ENCODE measurements at regions not wholly inside any gene's neighbourhood (a gene's known extent, or its start where the extent isn't known, plus 50 kb on each side); places are given as distances from the start of the nearest gene placed in this dataset.
"Not testable (repeated sequence)": the region's sequence is repeated elsewhere in the genome, so short reads cannot be mapped to it uniquely, and the experiment has no call there.

DNA sequence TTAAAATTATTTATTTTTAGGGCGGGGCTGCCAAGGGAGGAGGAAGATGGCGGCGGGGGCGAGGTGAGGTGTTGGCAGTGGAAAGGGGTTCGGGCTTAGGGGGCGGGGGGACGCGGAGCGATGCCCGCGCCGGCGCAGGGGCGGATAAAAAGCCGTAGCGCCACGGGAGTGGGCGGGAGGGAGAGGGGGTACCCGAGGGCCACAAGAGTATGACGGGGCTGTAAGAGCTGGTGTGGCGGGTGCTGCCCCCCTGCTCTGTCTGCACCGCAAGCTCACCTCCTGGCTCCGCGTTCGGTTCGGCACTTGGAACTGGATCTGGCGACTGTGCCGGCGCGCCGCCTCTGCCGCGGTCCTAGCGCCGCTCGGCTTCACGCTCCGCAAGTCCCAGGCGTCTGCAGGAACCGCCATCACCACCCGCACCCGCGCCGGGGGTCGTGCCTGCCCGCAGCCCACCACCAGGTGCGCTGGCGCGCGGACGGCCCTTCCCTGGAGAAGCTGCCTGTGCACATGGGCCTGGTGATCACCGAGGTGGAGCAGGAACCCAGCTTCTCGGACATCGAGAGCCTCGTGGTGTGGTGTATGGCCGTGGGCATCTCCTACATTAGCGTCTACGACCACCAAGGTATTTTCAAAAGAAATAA lies 265.2 kb upstream of the SGCG start:
- Histone ChIP-seq H3F3A (replicated peaks; ENCODE audit: insufficient read depth) (no peaks in the 10 kb centered on the region), H3K4me3 (ENCODE audit: low read depth in 2 of 2, low read length in 1 of 2) (peak overlapping the region; percentile 60 to 66), H3K36me3 (replicated peaks in 1 of 2; ENCODE audit: control insufficient read depth in 1 of 2, insufficient read depth in 2 of 2, low read length in 1 of 2) (no peaks in the 10 kb centered on the region), H3K79me2 (ENCODE audit: insufficient read depth) (no peaks in the 10 kb centered on the region), H3K4me2 (peak overlapping the region; percentile 78), H3K4me1 (ENCODE audit: control insufficient read depth in 1 of 2, insufficient read depth in 2 of 2, low read depth in 1 of 2, low read length in 1 of 2) (peaks cover 0 to 2% of the 10 kb centered on the region in 2 experiments; a peak in 1 of 4 replicates), H3K27ac (ENCODE audit: low read depth in 2 of 2, low read length in 1 of 2) (no peak overlapping the region), H4K20me1 (ENCODE audit: insufficient read depth) (no peaks in the 10 kb centered on the region), H2AFZ (ENCODE audit: low read depth) (peak overlapping the region; percentile 85), H3K9me2 (no peaks in the 10 kb centered on the region), H3K9ac (peak overlapping the region; percentile 34; the same call in 1 of the 2 replicates), H3K9me3 (no peaks in the 10 kb centered on the region), H3K27me3 (ENCODE audit: insufficient read depth) (peaks cover 5% of the 10 kb centered on the region; the same call in 1 of the 2 replicates)
- DNase-seq = peak; percentile 55
- TF ChIP-seq NRF1 (IDR thresholded peaks at IDR 0.05; ENCODE audit: low read depth, low read length) = peak; percentile 33; the same call in 1 of the 2 replicates
- TF ChIP-seq MAX (IDR thresholded peaks at IDR 0.05; ENCODE audit: low read depth) = no peak
- TF ChIP-seq, protein P1, sequence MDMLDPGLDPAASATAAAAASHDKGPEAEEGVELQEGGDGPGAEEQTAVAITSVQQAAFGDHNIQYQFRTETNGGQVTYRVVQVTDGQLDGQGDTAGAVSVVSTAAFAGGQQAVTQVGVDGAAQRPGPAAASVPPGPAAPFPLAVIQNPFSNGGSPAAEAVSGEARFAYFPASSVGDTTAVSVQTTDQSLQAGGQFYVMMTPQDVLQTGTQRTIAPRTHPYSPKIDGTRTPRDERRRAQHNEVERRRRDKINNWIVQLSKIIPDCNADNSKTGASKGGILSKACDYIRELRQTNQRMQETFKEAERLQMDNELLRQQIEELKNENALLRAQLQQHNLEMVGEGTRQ (IDR thresholded peaks at IDR 0.05; ENCODE audit: borderline replicate concordance, low read depth, low read length) = no peak
- POLR2A ChIA-PET = no interaction called here
- 2% methylated on average over 29 of the region's 58 CpGs for WGBS (ENCODE audit: low lambda C conversion rate)
- CTCF ChIA-PET = no interaction called here

DNA sequence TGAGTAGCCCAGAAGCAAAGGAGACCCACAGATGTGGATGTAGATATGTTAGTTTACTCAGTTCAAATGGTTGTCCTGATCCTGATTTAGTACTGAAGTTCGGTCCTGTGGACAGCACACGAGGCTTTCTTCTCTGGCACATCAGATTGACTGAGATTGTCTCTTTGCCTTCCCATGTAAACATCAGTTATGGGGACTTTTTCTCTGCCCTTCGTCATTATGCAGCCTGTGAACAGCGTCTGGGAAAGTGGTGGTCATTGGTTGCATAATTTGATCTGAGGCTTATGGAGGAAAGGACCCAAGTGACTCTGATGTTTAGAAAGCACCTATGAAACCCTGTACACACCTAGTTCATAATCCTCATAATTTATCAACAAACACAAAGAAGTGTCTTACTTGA lies 264.5 kb upstream of the SGCG start:
- H3K9me2 ChIP-seq; H4K20me1 ChIP-seq (ENCODE audit: insufficient read depth); H3K9me3 ChIP-seq; H3K36me3 ChIP-seq (replicated peaks in 1 of 2; ENCODE audit: control insufficient read depth in 1 of 2, insufficient read depth in 2 of 2, low read length in 1 of 2); POLR2A ChIA-PET; DNase-seq; H3K79me2 ChIP-seq (ENCODE audit: insufficient read depth); H3K4me2 ChIP-seq; H3F3A ChIP-seq (replicated peaks; ENCODE audit: insufficient read depth); H3K27ac ChIP-seq (ENCODE audit: low read depth in 2 of 2, low read length in 1 of 2); H2AFZ ChIP-seq (ENCODE audit: low read depth); H3K27me3 ChIP-seq (ENCODE audit: insufficient read depth); H3K9ac ChIP-seq; CTCF ChIA-PET; H3K4me1 ChIP-seq (ENCODE audit: control insufficient read depth in 1 of 2, insufficient read depth in 2 of 2, low read depth in 1 of 2, low read length in 1 of 2); H3K4me3 ChIP-seq (ENCODE audit: low read depth in 2 of 2, low read length in 1 of 2): not testable (repeated sequence)
- WGBS (ENCODE audit: low lambda C conversion rate) = 19% methylated on average over 4 of the region's 4 CpGs

GRCh38 chr13:22925881-22926747 lies 254.7 kb upstream of the SGCG start:
- no peak overlapping the region for H3K4me2 ChIP-seq
- CTCF ChIA-PET = no interaction called here
- no peak for TF ChIP-seq GATA2 (CRISPR knock-in tag; IDR thresholded peaks at IDR 0.05)
- TF ChIP-seq SMC3 (IDR thresholded peaks at IDR 0.05; ENCODE audit: low read depth, low read length) = no peak
- TF ChIP-seq, protein P2, sequence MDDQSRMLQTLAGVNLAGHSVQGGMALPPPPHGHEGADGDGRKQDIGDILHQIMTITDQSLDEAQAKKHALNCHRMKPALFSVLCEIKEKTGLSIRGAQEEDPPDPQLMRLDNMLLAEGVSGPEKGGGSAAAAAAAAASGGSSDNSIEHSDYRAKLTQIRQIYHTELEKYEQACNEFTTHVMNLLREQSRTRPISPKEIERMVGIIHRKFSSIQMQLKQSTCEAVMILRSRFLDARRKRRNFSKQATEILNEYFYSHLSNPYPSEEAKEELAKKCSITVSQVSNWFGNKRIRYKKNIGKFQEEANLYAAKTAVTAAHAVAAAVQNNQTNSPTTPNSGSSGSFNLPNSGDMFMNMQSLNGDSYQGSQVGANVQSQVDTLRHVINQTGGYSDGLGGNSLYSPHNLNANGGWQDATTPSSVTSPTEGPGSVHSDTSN (IDR thresholded peaks at IDR 0.05) = no peak
- no peak for TF ChIP-seq NRF1 (IDR thresholded peaks at IDR 0.05; ENCODE audit: low read depth, low read length)
- TF ChIP-seq CHD2 (IDR thresholded peaks at IDR 0.05; ENCODE audit: low read length, partially characterized antibody) = no peak
- no peak for TF ChIP-seq NFIC (IDR thresholded peaks at IDR 0.05; ENCODE audit: borderline replicate concordance)
- TF ChIP-seq, protein P1 (IDR thresholded peaks at IDR 0.05; ENCODE audit: borderline replicate concordance, low read depth, low read length) = no peak
- TF ChIP-seq JUND (IDR thresholded peaks at IDR 0.05) = no peak
- no peak for TF ChIP-seq ELF1 (IDR thresholded peaks at IDR 0.05)
- no peak for TF ChIP-seq SIN3A (IDR thresholded peaks at IDR 0.05; ENCODE audit: borderline replicate concordance, low read depth, low read length)
- TF ChIP-seq GABPA (IDR thresholded peaks at IDR 0.05; ENCODE audit: low read depth) = no peak
- TF ChIP-seq, protein P3, sequence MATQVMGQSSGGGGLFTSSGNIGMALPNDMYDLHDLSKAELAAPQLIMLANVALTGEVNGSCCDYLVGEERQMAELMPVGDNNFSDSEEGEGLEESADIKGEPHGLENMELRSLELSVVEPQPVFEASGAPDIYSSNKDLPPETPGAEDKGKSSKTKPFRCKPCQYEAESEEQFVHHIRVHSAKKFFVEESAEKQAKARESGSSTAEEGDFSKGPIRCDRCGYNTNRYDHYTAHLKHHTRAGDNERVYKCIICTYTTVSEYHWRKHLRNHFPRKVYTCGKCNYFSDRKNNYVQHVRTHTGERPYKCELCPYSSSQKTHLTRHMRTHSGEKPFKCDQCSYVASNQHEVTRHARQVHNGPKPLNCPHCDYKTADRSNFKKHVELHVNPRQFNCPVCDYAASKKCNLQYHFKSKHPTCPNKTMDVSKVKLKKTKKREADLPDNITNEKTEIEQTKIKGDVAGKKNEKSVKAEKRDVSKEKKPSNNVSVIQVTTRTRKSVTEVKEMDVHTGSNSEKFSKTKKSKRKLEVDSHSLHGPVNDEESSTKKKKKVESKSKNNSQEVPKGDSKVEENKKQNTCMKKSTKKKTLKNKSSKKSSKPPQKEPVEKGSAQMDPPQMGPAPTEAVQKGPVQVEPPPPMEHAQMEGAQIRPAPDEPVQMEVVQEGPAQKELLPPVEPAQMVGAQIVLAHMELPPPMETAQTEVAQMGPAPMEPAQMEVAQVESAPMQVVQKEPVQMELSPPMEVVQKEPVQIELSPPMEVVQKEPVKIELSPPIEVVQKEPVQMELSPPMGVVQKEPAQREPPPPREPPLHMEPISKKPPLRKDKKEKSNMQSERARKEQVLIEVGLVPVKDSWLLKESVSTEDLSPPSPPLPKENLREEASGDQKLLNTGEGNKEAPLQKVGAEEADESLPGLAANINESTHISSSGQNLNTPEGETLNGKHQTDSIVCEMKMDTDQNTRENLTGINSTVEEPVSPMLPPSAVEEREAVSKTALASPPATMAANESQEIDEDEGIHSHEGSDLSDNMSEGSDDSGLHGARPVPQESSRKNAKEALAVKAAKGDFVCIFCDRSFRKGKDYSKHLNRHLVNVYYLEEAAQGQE (IDR thresholded peaks at IDR 0.05; ENCODE audit: low read depth, low read length) = no peak

More at GRCh38 chr13:22925881-22926747, 254.7 kb upstream of the SGCG start:
- WGBS (ENCODE audit: low lambda C conversion rate) = 57% methylated on average over 51 of the region's 55 CpGs
- Histone ChIP-seq H3K79me2 (ENCODE audit: insufficient read depth) (no peaks in the 10 kb centered on the region), H3K9me2 (no peaks in the 10 kb centered on the region), H3K36me3 (replicated peaks in 1 of 2; ENCODE audit: control insufficient read depth in 1 of 2, insufficient read depth in 2 of 2, low read length in 1 of 2) (no peaks in the 10 kb centered on the region), H3K4me1 (ENCODE audit: control insufficient read depth in 1 of 2, insufficient read depth in 2 of 2, low read depth in 1 of 2, low read length in 1 of 2) (no peaks in the 10 kb centered on the region), H3K4me3 (ENCODE audit: low read depth in 2 of 2, low read length in 1 of 2) (no peak overlapping the region), H3F3A (replicated peaks; ENCODE audit: insufficient read depth) (no peaks in the 10 kb centered on the region), H2AFZ (ENCODE audit: low read depth) (no peak overlapping the region), H3K9ac (no peak overlapping the region), H3K27ac (ENCODE audit: low read depth in 2 of 2, low read length in 1 of 2) (no peak overlapping the region), H3K27me3 (ENCODE audit: insufficient read depth) (no peaks in the 10 kb centered on the region; the same call in 1 of the 2 replicates), H4K20me1 (ENCODE audit: insufficient read depth) (no peaks in the 10 kb centered on the region), H3K9me3 (no peaks in the 10 kb centered on the region)
- no peak for DNase-seq
- POLR2A ChIA-PET = no interaction called here

All from SK-N-SH (cell line).